HCT116 (cell line): ENCODE measurements at regions not wholly inside any gene's neighbourhood (a gene's known extent, or its start where the extent isn't known, plus 50 kb on each side); places are given as distances from the start of the nearest gene placed in this dataset.

ENCODE experiments used
- ATAC-seq: fragments of 200-7000 bp; cut with Tn5 transposase; 2 replicates; pipeline ENCODE4 v1.9.1; 2020; ENCODE audit warnings: mild to moderate bottlenecking, moderate library complexity
- BruUV-seq: library from RNA; stranded (reverse); fragments of 400-500 nt; replicated peaks from 2 replicates; lab custom pipeline; 2021; lab: Mats Ljungman, UMichigan
- CTCF ChIA-PET: fragments of 300-600 bp; sonication (Branson Sonifier 250); formaldehyde crosslinking; loops from one replicate; lab custom pipeline; 2021; ENCODE audit warnings: antibody characterized with exemption; lab: Charles Lee
- POLR2A ChIA-PET: fragments of 300-600, 350-600 bp; sonication (Branson Sonifier 250); formaldehyde crosslinking; loops from one replicate; lab custom pipeline; 2021; ENCODE audit warnings: antibody characterized with exemption; lab: Charles Lee
- RAD21 ChIA-PET, 2 experiments: fragments of 300-600 bp; sonication (Branson Sonifier 250); formaldehyde crosslinking; loops; one replicate each; lab custom pipeline; 2023; ENCODE audit warnings: low total read pairs in 2 of 2; ENCODE audit not compliant: uncharacterized antibody in 2 of 2, unreplicated experiment in 2 of 2, low non-redundant PET in 1 of 2; lab: Charles Lee
- DNase-seq: peaks from one replicate; pipeline ENCODE4 v3.0.0-alpha.2; 2010; ENCODE audit warnings: low read depth, low spot score
- H2AFZ ChIP-seq: fragments of 200-600 bp; shearing (Covaris generic), sonication (generic); 2 replicates; pipeline ENCODE4 v1.6.1; 2017; ENCODE audit warnings: low read depth, mixed run types, mixed read lengths, antibody characterized with exemption, low read length; ENCODE audit not compliant: poor library complexity, severe bottlenecking
- H3K27ac ChIP-seq: 2 replicates; pipeline ENCODE4 v1.5.1; 2012; ENCODE audit warnings: low read depth, low read length
- H3K27me3 ChIP-seq: fragments of 200-600 bp; sonication (generic); 2 replicates; pipeline ENCODE4 v1.6.1; 2016; ENCODE audit warnings: mixed run types, low read length, mixed read lengths; ENCODE audit not compliant: insufficient read depth
- H3K36me3 ChIP-seq, 2 experiments: fragments of 200-500 bp in 1 of 2; fragments of 200-600 bp in 1 of 2; sonication (Bioruptor generic) in 1 of 2; sonication (generic) in 1 of 2; 2 replicates each; pipeline versions ENCODE4 v1.5.1 to v1.6.1; 2014 to 2016; ENCODE audit warnings: low read length in 2 of 2, inconsistent platforms in 1 of 2, mixed read lengths in 1 of 2, mixed run types in 1 of 2; ENCODE audit not compliant: insufficient read depth in 2 of 2, control insufficient read depth in 1 of 2
- H3K4me1 ChIP-seq, 2 experiments: fragments of 200-600 bp in 1 of 2; sonication (generic) in 1 of 2; 2 replicates each; pipeline versions ENCODE4 v1.5.1 to v1.6.1; 2012 to 2017; ENCODE audit warnings: low read length in 2 of 2, inconsistent platforms in 1 of 2, mild to moderate bottlenecking in 1 of 2, mixed read lengths in 1 of 2, mixed run types in 1 of 2, moderate library complexity in 1 of 2; ENCODE audit not compliant: insufficient read depth in 2 of 2, control insufficient read depth in 1 of 2
- H3K4me2 ChIP-seq: fragments of 200-600 bp; sonication (generic); 2 replicates; pipeline ENCODE4 v1.6.1; 2017; ENCODE audit warnings: mixed run types, low read length, mixed read lengths
- H3K4me3 ChIP-seq, 2 experiments: fragments of 200-600 bp in 1 of 2; sonication (generic) in 1 of 2; replicated peaks in 1 of 2; 2 replicates each; pipeline ENCODE4 v1.5.1; 2011 to 2016; ENCODE audit warnings: low read length in 2 of 2, control low read depth in 1 of 2, low read depth in 1 of 2, mild to moderate bottlenecking in 1 of 2, mixed read lengths in 1 of 2, mixed run types in 1 of 2
- H3K79me2 ChIP-seq: fragments of 200-600 bp; sonication (generic); 2 replicates; pipeline ENCODE4 v1.6.1; 2017; ENCODE audit warnings: mild to moderate bottlenecking, mixed run types, low read length, moderate library complexity, mixed read lengths; ENCODE audit not compliant: insufficient read depth
- H3K9ac ChIP-seq: fragments of 200-600 bp; sonication (generic); 2 replicates; pipeline ENCODE4 v1.6.1; 2016; ENCODE audit warnings: low read length, mixed read lengths
- H3K9me2 ChIP-seq: fragments of 200-600 bp; sonication (generic), shearing (Covaris generic); 2 replicates; pipeline ENCODE4 v1.6.1; 2017; ENCODE audit warnings: mixed run types, mild to moderate bottlenecking, moderate library complexity; ENCODE audit not compliant: insufficient read depth
- H3K9me3 ChIP-seq, 2 experiments: fragments of 200-500 bp in 1 of 2; fragments of 200-600 bp in 1 of 2; sonication (Bioruptor generic) in 1 of 2; sonication (generic) in 1 of 2; 2 replicates each; pipeline ENCODE4 v1.6.1; 2014 to 2017; ENCODE audit warnings: low read length in 2 of 2, mixed read lengths in 2 of 2, inconsistent platforms in 1 of 2, low read depth in 1 of 2, mild to moderate bottlenecking in 1 of 2, mixed run types in 1 of 2, moderate library complexity in 1 of 2; ENCODE audit not compliant: control insufficient read depth in 1 of 2, insufficient read depth in 1 of 2
- H4K20me1 ChIP-seq: fragments of 200-600 bp; sonication (generic), shearing (Covaris generic); 2 replicates; pipeline ENCODE4 v1.6.1; 2017; ENCODE audit warnings: mixed run types, mild to moderate bottlenecking, moderate library complexity; ENCODE audit not compliant: insufficient read depth
- CBX3 ChIP-seq: IDR thresholded peaks from 2 replicates; pipeline ENCODE4 v1.6.1; 2012; ENCODE audit warnings: low read depth
- CEBPB ChIP-seq: IDR thresholded peaks from 2 replicates; pipeline ENCODE4 v1.6.1; 2012; ENCODE audit warnings: low read depth
- EGR1 ChIP-seq: IDR thresholded peaks from 2 replicates; pipeline ENCODE4 v1.6.1; 2012; ENCODE audit warnings: low read depth
- ELF1 ChIP-seq: IDR thresholded peaks from 2 replicates; pipeline ENCODE4 v1.6.1; 2012; ENCODE audit warnings: low read depth, borderline replicate concordance
- EZH2 ChIP-seq: fragments of 200-600 bp; sonication (generic); IDR thresholded peaks from 2 replicates; pipeline ENCODE4 v1.6.1; 2017; ENCODE audit warnings: antibody characterized with exemption, mixed run types
- EZH2phosphoT487 ChIP-seq: fragments of 200-600 bp; IDR thresholded peaks from 2 replicates; pipeline ENCODE4 v1.6.1; 2018; ENCODE audit warnings: antibody characterized with exemption, borderline replicate concordance
- FOSL1 ChIP-seq: IDR thresholded peaks from 2 replicates; pipeline ENCODE4 v1.6.1; 2012; ENCODE audit warnings: low read depth
- JUND ChIP-seq: IDR thresholded peaks from 2 replicates; pipeline ENCODE4 v1.6.1; 2012
- POLR2AphosphoS5 ChIP-seq: IDR thresholded peaks from 2 replicates; pipeline ENCODE4 v1.6.1; 2011; ENCODE audit warnings: mild to moderate bottlenecking, low read depth, low read length, moderate library complexity
- RAD21 ChIP-seq: IDR thresholded peaks from 2 replicates; pipeline ENCODE4 v1.6.1; 2012; ENCODE audit warnings: low read depth, mild to moderate bottlenecking
- SP1 ChIP-seq: IDR thresholded peaks from 2 replicates; pipeline ENCODE4 v1.6.1; 2012; ENCODE audit warnings: low read depth
- TCF7L2 ChIP-seq: IDR thresholded peaks from 2 replicates; pipeline ENCODE4 v1.7.0; 2011; ENCODE audit warnings: borderline replicate concordance, inconsistent platforms; ENCODE audit not compliant: insufficient read depth, insufficient read length; ENCODE audit errors: extremely low read depth
- YY1 ChIP-seq: IDR thresholded peaks from 2 replicates; pipeline ENCODE4 v1.6.1; 2011; ENCODE audit warnings: low read length, low read depth, moderate library complexity, mild to moderate bottlenecking; ENCODE audit not compliant: insufficient replicate concordance; ENCODE audit errors: extremely low read depth
- ZNF274 ChIP-seq: fragments of 200-500 bp; sonication (Bioruptor generic); IDR thresholded peaks from 2 replicates; pipeline ENCODE4 v1.6.1; 2014; ENCODE audit warnings: mild to moderate bottlenecking, low read depth, low read length, inconsistent platforms
- intact Hi-C: fragments of 100-400 bp; cut with micrococcal nuclease; formaldehyde crosslinking; loops from 2 replicates; pipeline ENCODE4 v1.10.0; 2022
- TF ChIP-seq, protein P1 (sequence below): IDR thresholded peaks from 2 replicates; pipeline ENCODE4 v1.6.1; 2012
- TF ChIP-seq, protein P2 (sequence below), 3 experiments: fragments of 200-600 bp in 1 of 3; sonication (generic) in 1 of 3; IDR thresholded peaks in 2 of 3; conservative IDR thresholded peaks in 1 of 3; 2 replicates each; pipeline ENCODE4 v1.5.1; 2012 to 2017; ENCODE audit warnings: low read depth in 2 of 3, low read length in 2 of 3, antibody characterized with exemption in 1 of 3, borderline replicate concordance in 1 of 3, control low read depth in 1 of 3, mild to moderate bottlenecking in 1 of 3, mixed read lengths in 1 of 3, mixed run types in 1 of 3, moderate library complexity in 1 of 3; ENCODE audit not compliant: insufficient read depth in 1 of 3

DNA sequence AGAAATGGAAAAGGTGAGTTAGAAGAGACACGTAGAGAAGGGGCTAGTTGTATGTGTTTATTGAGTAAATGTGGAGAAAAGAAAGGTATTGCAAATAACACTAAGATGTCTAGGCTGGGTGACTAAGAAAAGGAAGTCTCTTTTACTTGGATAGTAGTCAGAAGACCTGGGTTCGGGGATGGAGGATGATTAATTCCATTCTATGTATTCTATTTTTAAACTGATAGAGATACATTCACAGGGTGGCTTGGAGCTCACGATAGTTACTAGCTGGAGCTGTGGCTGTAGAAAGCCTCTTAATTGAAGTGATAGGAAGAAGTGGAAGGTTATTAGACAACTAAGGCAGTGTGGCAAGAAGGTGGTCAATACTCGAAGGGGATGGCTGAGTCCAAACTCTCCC is 65.9 kb upstream of the TNIK start:
- H3K9me3 ChIP-seq = no peaks in the 10 kb centered on the region
- H3K9me2 ChIP-seq = no peaks in the 10 kb centered on the region
- BruUV-seq = no TSS peak
- RAD21 ChIA-PET = no interaction called here
- no peak overlapping the region for H2AFZ ChIP-seq
- no peak overlapping the region for H3K9ac ChIP-seq
- TF ChIP-seq EGR1 (no peak), CBX3 (no peak), ELF1 (no peak), ZNF274 (no peak), YY1 (no peak), RAD21 (no peak), EZH2phosphoT487 (no peak), POLR2AphosphoS5 (no peak), JUND (no peak), SP1 (no peak), CEBPB (no peak), TCF7L2 (no peak), FOSL1 (no peak), EZH2 (no peak)
- TF ChIP-seq, protein P1, sequence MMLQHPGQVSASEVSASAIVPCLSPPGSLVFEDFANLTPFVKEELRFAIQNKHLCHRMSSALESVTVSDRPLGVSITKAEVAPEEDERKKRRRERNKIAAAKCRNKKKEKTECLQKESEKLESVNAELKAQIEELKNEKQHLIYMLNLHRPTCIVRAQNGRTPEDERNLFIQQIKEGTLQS = no peak
- TF ChIP-seq, protein P2, sequence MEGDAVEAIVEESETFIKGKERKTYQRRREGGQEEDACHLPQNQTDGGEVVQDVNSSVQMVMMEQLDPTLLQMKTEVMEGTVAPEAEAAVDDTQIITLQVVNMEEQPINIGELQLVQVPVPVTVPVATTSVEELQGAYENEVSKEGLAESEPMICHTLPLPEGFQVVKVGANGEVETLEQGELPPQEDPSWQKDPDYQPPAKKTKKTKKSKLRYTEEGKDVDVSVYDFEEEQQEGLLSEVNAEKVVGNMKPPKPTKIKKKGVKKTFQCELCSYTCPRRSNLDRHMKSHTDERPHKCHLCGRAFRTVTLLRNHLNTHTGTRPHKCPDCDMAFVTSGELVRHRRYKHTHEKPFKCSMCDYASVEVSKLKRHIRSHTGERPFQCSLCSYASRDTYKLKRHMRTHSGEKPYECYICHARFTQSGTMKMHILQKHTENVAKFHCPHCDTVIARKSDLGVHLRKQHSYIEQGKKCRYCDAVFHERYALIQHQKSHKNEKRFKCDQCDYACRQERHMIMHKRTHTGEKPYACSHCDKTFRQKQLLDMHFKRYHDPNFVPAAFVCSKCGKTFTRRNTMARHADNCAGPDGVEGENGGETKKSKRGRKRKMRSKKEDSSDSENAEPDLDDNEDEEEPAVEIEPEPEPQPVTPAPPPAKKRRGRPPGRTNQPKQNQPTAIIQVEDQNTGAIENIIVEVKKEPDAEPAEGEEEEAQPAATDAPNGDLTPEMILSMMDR (IDR thresholded peaks at IDR 0.05 in 2 of 3, conservative IDR thresholded peaks at IDR 0.05 in 1 of 3; ENCODE audit: borderline replicate concordance in 1 of 3, insufficient read depth in 1 of 3, low read depth in 2 of 3, low read length in 2 of 3) = no peak
- TF ChIP-seq, all 23 proteins: peak for 0
- intact Hi-C loops = no loop called here
- H3K4me2 ChIP-seq = no peak overlapping the region
- H3K4me1 ChIP-seq = peaks cover 5 to 15% of the 10 kb centered on the region in 2 experiments
- no peak for DNase-seq
- ChIA-PET POLR2A (no interaction called here), CTCF (interaction anchor here (1.3 kb wide), 1 partner anchor 12 kb away, joined by 4 read pairs; no protein-coding TSS in a partner anchor)
- no peaks in the 10 kb centered on the region for H4K20me1 ChIP-seq
- H3K27me3 ChIP-seq = no peaks in the 10 kb centered on the region
- no peak overlapping the region for H3K4me3 ChIP-seq
- ATAC-seq = no peak
- no peaks in the 10 kb centered on the region for H3K79me2 ChIP-seq
- H3K36me3 ChIP-seq = no peaks in the 10 kb centered on the region
- no peak overlapping the region for H3K27ac ChIP-seq
